HUES6 (cell line): ENCODE measurements at regions not wholly inside any gene's neighbourhood (a gene's known extent, or its start where the extent isn't known, plus 50 kb on each side); places are given as distances from the start of the nearest gene placed in this dataset.

Experiments used
- H3K27ac ChIP-seq: 2 replicates; pipeline ENCODE4 v1.7.0; 2013; ENCODE audit warnings: low read depth, mild to moderate bottlenecking, low read length, inconsistent platforms
- H3K27me3 ChIP-seq: 2 replicates; pipeline ENCODE4 v1.6.1; 2013; ENCODE audit warnings: low read length; ENCODE audit not compliant: control insufficient read depth, insufficient read depth
- H3K36me3 ChIP-seq: 2 replicates; pipeline ENCODE4 v1.6.1; 2013; ENCODE audit warnings: low read length; ENCODE audit not compliant: control insufficient read depth, insufficient read depth
- H3K4me1 ChIP-seq: 2 replicates; pipeline ENCODE4 v1.6.1; 2013; ENCODE audit warnings: low read length; ENCODE audit not compliant: control insufficient read depth, insufficient read depth
- H3K4me3 ChIP-seq: 2 replicates; pipeline ENCODE4 v1.5.1; 2013; ENCODE audit warnings: low read depth, low read length
- H3K9ac ChIP-seq: one replicate; pipeline ENCODE4 v1.6.1; 2013; ENCODE audit warnings: mild to moderate bottlenecking, low read length
- H3K9me3 ChIP-seq: 2 replicates; pipeline ENCODE4 v1.6.1; 2013; ENCODE audit warnings: low read depth, low read length; ENCODE audit not compliant: control insufficient read depth, insufficient read depth

- no peak overlapping the region for H3K9ac ChIP-seq
- no peaks in the 10 kb centered on the region for H3K36me3 ChIP-seq
- H3K27me3 ChIP-seq = peaks cover 33% of the 10 kb centered on the region
- 0 out of 2 replicates have a peak, but pooled peaks cover 4% of the 10 kb centered on the region for H3K4me1 ChIP-seq
- H3K27ac ChIP-seq = no peak overlapping the region
- no peak overlapping the region for H3K4me3 ChIP-seq
- no peaks in the 10 kb centered on the region for H3K9me3 ChIP-seq
Measured at GRCh38 chr20:37624963-37625362, 68.9 kb upstream of the CTNNBL1 start.

DNA sequence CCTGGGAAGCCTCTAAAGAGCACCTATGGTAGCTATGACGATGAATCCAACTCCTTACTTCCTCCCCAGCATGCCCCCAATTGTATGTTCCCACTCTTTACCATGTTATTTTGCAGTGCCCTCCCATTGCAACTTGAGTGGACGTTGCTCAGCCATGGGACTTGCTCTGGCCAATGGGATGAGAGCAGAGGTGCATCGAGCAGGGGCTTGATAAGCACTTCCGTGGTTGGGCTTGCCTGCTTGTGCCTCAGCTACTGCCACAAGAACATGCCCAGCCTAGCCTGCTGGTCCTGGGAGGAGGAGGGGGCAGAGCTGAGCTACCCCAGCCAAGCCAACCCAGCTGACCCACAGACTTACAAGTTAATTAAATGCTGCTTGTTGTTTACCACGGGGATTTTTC is 71.1 kb upstream of the CTNNBL1 start:
- Histone ChIP-seq H3K4me1 (0 out of 2 replicates have a peak, but pooled peaks cover 4% of the 10 kb centered on the region), H3K27ac (no peak overlapping the region), H3K4me3 (no peak overlapping the region), H3K9ac (no peak overlapping the region), H3K36me3 (no peaks in the 10 kb centered on the region), H3K27me3 (peaks cover 32% of the 10 kb centered on the region; the same call in 1 of the 2 replicates), H3K9me3 (no peaks in the 10 kb centered on the region)

- no peaks in the 10 kb centered on the region for H3K36me3 ChIP-seq
- H3K4me3 ChIP-seq = no peak overlapping the region
- H3K9ac ChIP-seq = no peak overlapping the region
- no peak overlapping the region for H3K27ac ChIP-seq
- H3K9me3 ChIP-seq = no peaks in the 10 kb centered on the region
- peaks cover 29% of the 10 kb centered on the region; the same call in 1 of the 2 replicates for H3K27me3 ChIP-seq
- H3K4me1 ChIP-seq = 0 out of 2 replicates have a peak, but pooled peaks cover 4% of the 10 kb centered on the region
Measured at GRCh38 chr20:37619496-37619895, 74.3 kb upstream of the CTNNBL1 start.

- no peaks in the 10 kb centered on the region for H3K9me3 ChIP-seq
- H3K27ac ChIP-seq = no peak overlapping the region
- no peaks in the 10 kb centered on the region for H3K4me1 ChIP-seq
- H3K4me3 ChIP-seq = no peak overlapping the region
- H3K36me3 ChIP-seq = no peaks in the 10 kb centered on the region
- peaks cover 26% of the 10 kb centered on the region; the same call in 1 of the 2 replicates for H3K27me3 ChIP-seq
- H3K9ac ChIP-seq = no peak overlapping the region
Measured at GRCh38 chr20:37616110-37616425, 77.8 kb upstream of the CTNNBL1 start.

DNA sequence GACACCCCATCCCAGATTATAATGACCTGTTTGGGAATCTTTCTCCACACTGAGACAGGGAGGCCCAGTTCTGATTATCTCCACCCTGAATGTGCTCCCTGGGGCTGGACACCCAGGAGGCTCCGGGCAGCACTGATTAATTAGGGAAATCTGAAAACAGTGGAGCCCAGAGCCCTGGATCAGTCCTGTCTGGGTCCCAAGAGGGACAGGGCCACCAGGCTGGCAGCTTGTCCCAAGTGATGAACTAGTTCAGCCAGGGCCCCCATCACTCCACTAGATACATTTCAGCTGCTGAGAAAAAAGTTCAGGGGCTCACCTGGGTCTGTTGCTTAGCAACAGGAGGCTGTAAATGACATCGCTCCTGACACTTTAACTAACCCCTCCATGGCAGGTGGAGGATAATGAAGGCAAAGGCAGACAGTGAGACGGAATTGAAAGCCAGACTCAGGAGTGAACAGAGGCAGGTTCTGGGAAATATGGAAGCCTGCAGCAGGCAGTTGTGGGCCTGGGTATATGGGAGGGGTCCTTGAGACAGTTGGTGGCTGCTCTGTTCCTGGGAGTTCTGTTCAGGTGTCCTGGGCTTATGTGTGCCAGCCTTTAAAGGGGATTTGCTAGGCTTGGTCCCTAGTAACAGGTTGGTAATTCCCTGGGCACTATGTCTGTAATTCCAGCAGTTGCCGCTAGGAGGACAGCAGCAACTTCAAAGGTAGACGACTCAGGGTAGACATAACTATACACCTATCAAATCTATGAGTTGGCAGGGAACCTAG is 78.3 kb upstream of the CTNNBL1 start:
- H3K4me1 ChIP-seq = no peaks in the 10 kb centered on the region
- peaks cover 20% of the 10 kb centered on the region; the same call in 1 of the 2 replicates for H3K27me3 ChIP-seq
- no peaks in the 10 kb centered on the region for H3K36me3 ChIP-seq
- H3K9me3 ChIP-seq = no peaks in the 10 kb centered on the region
- no peak overlapping the region for H3K27ac ChIP-seq
- no peak overlapping the region for H3K4me3 ChIP-seq
- no peak overlapping the region for H3K9ac ChIP-seq

GRCh38 chr20:37611852-37612251 is 82.0 kb upstream of the CTNNBL1 start:
- Histone ChIP-seq H3K9ac (no peak overlapping the region), H3K36me3 (no peaks in the 10 kb centered on the region), H3K27me3 (no peaks in the 10 kb centered on the region), H3K4me1 (no peaks in the 10 kb centered on the region), H3K4me3 (no peak overlapping the region), H3K27ac (no peak overlapping the region), H3K9me3 (no peaks in the 10 kb centered on the region)

- H3K9me3 ChIP-seq = no peaks in the 10 kb centered on the region
- no peaks in the 10 kb centered on the region for H3K27me3 ChIP-seq
- no peaks in the 10 kb centered on the region for H3K4me1 ChIP-seq
- H3K27ac ChIP-seq = no peak overlapping the region
- H3K36me3 ChIP-seq = no peaks in the 10 kb centered on the region
- no peak overlapping the region for H3K4me3 ChIP-seq
- no peak overlapping the region for H3K9ac ChIP-seq
Measured at GRCh38 chr20:37611346-37611745, 82.5 kb upstream of the CTNNBL1 start.

DNA sequence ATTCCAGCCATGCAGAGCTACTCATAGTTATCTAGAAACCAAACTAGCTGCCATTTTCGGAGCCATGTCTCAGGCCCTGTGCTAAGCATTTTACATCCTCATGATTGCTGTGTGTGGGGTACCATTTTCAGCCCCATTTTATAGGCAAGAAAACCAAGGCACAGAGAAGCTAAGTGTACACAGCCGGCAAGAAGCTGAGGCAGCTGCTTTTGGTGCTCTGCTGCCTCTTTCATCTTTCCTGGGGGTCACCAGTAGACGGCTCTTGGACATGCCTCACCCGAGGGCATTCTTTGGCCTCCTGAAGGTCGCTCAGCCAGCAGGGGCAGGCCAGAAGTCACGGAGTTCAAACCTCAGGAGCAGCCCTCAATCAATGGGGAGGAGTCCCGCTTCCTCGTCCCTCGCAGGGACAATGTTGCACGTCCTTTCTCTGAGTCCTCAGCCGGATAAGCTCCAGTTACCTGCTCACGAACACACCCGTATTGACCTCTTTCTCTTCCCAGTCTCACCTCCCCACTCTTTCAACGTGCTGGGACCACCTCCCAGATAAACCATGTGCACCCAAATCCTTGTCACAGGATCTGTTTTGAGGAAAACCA is 82.6 kb upstream of the BLCAP start:
- no peaks in the 10 kb centered on the region for H3K4me1 ChIP-seq
- no peak overlapping the region for H3K27ac ChIP-seq
- H3K36me3 ChIP-seq = no peaks in the 10 kb centered on the region
- no peak overlapping the region for H3K4me3 ChIP-seq
- H3K9ac ChIP-seq = no peak overlapping the region
- no peaks in the 10 kb centered on the region for H3K9me3 ChIP-seq
- no peaks in the 10 kb centered on the region for H3K27me3 ChIP-seq

DNA sequence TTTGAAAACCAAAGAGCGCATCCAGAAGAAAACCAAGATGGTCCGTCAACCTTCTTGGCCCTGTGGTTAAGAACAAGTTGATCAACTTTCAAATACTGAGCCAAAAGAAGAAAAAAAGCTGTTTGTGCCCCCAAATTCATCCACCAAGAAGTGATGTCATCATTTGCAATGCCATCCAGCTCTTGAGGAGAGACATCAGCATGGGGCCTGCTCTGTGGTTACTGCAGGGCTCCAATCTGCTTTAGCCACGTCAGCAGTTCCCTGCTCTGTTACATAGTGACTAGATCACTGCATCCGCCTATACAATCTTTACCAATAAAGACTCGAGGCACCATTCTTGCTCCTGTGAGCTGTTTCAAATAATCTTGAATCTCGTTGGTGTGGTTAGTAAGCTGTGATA is 75.0 kb upstream of the BLCAP start:
- Histone ChIP-seq H3K9ac (no peak overlapping the region), H3K27me3 (peaks cover 7% of the 10 kb centered on the region; the same call in 1 of the 2 replicates), H3K36me3 (no peaks in the 10 kb centered on the region), H3K4me3 (no peak overlapping the region), H3K4me1 (peaks cover 12% of the 10 kb centered on the region), H3K27ac (no peak overlapping the region), H3K9me3 (no peaks in the 10 kb centered on the region; the same call in 1 of the 2 replicates)

DNA sequence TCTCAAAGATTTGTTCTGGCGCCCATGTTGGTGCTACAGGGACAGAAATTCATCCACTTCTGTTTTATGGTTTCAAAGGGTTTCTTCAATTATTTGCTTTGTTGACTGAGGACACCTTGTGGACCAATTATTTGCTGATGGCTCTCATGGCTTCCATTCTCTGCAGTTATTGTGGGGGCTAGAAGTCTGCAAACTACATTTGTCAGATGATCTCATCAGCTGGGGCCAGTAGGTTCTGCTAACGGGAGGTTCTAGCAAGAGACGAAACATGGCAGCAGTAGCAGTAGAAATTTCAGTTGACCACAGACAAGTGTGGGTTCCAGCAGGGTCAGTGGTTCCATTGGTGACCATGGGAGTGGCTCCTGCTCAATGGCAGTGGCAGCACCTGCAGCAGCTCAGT is 72.8 kb upstream of the BLCAP start:
- Histone ChIP-seq H3K4me3 (no peak overlapping the region), H3K36me3 (no peaks in the 10 kb centered on the region), H3K9me3 (no peaks in the 10 kb centered on the region; the same call in 1 of the 2 replicates), H3K9ac (no peak overlapping the region), H3K4me1 (peaks cover 15% of the 10 kb centered on the region), H3K27me3 (peaks cover 9% of the 10 kb centered on the region; the same call in 1 of the 2 replicates), H3K27ac (no peak overlapping the region)

- Histone ChIP-seq H3K36me3 (no peaks in the 10 kb centered on the region), H3K9ac (no peak overlapping the region), H3K4me1 (peaks cover 15% of the 10 kb centered on the region), H3K9me3 (no peaks in the 10 kb centered on the region; the same call in 1 of the 2 replicates), H3K27me3 (peaks cover 9% of the 10 kb centered on the region; the same call in 1 of the 2 replicates), H3K27ac (no peak overlapping the region), H3K4me3 (peak overlapping the region; percentile 58)
Measured at GRCh38 chr20:37598575-37599342, 71.1 kb upstream of the BLCAP start.
